DND-41 (cell line): ENCODE measurements at regions not wholly inside any gene's neighbourhood (a gene's known extent, or its start where the extent isn't known, plus 50 kb on each side); places are given as distances from the start of the nearest gene placed in this dataset.

Source experiments
- ATAC-seq: fragments of 200-7000 bp; cut with Tn5 transposase; 3 replicates; pipeline ENCODE4 v1.9.1; 2021; ENCODE audit warnings: low read depth; ENCODE audit not compliant: insufficient read depth
- DNase-seq: peaks from one replicate; pipeline ENCODE4 v3.0.0-alpha.2; 2020
- H2AFZ ChIP-seq: 2 replicates; pipeline ENCODE4 v1.6.0; 2012; ENCODE audit warnings: low read depth, low read length
- H3K27ac ChIP-seq: 2 replicates; pipeline ENCODE4 v1.5.1; 2012; ENCODE audit warnings: low read length, inconsistent platforms
- H3K27me3 ChIP-seq: fragments of 200-600 bp; sonication (generic); 2 replicates; pipeline ENCODE4 v1.6.0; 2012; ENCODE audit warnings: low read length, mild to moderate bottlenecking, inconsistent platforms; ENCODE audit not compliant: insufficient read depth, poor library complexity
- H3K36me3 ChIP-seq: 2 replicates; pipeline ENCODE4 v1.5.1; 2012; ENCODE audit warnings: low read length, inconsistent platforms; ENCODE audit not compliant: insufficient read depth
- H3K4me1 ChIP-seq: 2 replicates; pipeline ENCODE4 v1.5.1; 2012; ENCODE audit warnings: mild to moderate bottlenecking, low read length; ENCODE audit not compliant: insufficient read depth
- H3K4me2 ChIP-seq: 2 replicates; pipeline ENCODE4 v1.6.0; 2012; ENCODE audit warnings: mild to moderate bottlenecking, moderate library complexity, low read length, inconsistent platforms; ENCODE audit not compliant: insufficient read depth
- H3K4me3 ChIP-seq, 2 experiments: fragments of 200-600 bp in 1 of 2; shearing (Covaris generic) in 1 of 2; 2 replicates each; pipeline ENCODE4 v1.5.1; 2012 to 2016; ENCODE audit warnings: inconsistent platforms in 2 of 2, low read length in 2 of 2, mild to moderate bottlenecking in 2 of 2, low read depth in 1 of 2, moderate library complexity in 1 of 2
- H3K79me2 ChIP-seq: 2 replicates; pipeline ENCODE4 v1.6.0; 2012; ENCODE audit warnings: low read length, inconsistent platforms; ENCODE audit not compliant: insufficient read depth
- H3K9ac ChIP-seq: 2 replicates; pipeline ENCODE4 v1.6.0; 2012; ENCODE audit warnings: low read depth, mild to moderate bottlenecking, inconsistent platforms, low read length, moderate library complexity
- H3K9me3 ChIP-seq: 2 replicates; pipeline ENCODE4 v1.5.1; 2012; ENCODE audit warnings: low read length, moderate library complexity, mild to moderate bottlenecking, inconsistent platforms; ENCODE audit not compliant: insufficient read depth, severe bottlenecking
- H4K20me1 ChIP-seq: 2 replicates; pipeline ENCODE4 v1.6.0; 2012; ENCODE audit warnings: low read length; ENCODE audit not compliant: insufficient read depth
- EZH2 ChIP-seq: IDR thresholded peaks from 3 replicates; pipeline ENCODE4 v1.6.1; 2012; ENCODE audit warnings: borderline replicate concordance, low read depth, mild to moderate bottlenecking, moderate library complexity, low read length, inconsistent platforms; ENCODE audit not compliant: severe bottlenecking
- TF ChIP-seq, protein P1 (sequence below): IDR thresholded peaks from 2 replicates; pipeline ENCODE4 v1.5.1; 2012; ENCODE audit warnings: borderline replicate concordance, low read length, moderate library complexity, mild to moderate bottlenecking; ENCODE audit not compliant: poor library complexity, severe bottlenecking; ENCODE audit errors: extremely low read depth

GRCh38 chr2:239559417-239560261 lies 158.8 kb upstream of the HDAC4 start:
- Histone ChIP-seq H3K4me3 (no peak overlapping the region), H3K4me1 (peaks cover 55% of the 10 kb centered on the region), H3K27me3 (no peaks in the 10 kb centered on the region), H2AFZ (0 out of 2 replicates have a peak overlapping the region, but pooled peaks have one; percentile 12), H3K9ac (peak overlapping the region; percentile 61; the same call in 1 of the 2 replicates), H4K20me1 (no peaks in the 10 kb centered on the region), H3K27ac (peak overlapping the region; percentile 96), H3K36me3 (peaks cover 4% of the 10 kb centered on the region; the same call in 1 of the 2 replicates), H3K79me2 (peaks cover 8% of the 10 kb centered on the region), H3K9me3 (no peaks in the 10 kb centered on the region), H3K4me2 (no peak overlapping the region)
- TF ChIP-seq EZH2, result no peak
- TF ChIP-seq, protein P1, sequence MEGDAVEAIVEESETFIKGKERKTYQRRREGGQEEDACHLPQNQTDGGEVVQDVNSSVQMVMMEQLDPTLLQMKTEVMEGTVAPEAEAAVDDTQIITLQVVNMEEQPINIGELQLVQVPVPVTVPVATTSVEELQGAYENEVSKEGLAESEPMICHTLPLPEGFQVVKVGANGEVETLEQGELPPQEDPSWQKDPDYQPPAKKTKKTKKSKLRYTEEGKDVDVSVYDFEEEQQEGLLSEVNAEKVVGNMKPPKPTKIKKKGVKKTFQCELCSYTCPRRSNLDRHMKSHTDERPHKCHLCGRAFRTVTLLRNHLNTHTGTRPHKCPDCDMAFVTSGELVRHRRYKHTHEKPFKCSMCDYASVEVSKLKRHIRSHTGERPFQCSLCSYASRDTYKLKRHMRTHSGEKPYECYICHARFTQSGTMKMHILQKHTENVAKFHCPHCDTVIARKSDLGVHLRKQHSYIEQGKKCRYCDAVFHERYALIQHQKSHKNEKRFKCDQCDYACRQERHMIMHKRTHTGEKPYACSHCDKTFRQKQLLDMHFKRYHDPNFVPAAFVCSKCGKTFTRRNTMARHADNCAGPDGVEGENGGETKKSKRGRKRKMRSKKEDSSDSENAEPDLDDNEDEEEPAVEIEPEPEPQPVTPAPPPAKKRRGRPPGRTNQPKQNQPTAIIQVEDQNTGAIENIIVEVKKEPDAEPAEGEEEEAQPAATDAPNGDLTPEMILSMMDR, result no peak
- DNase-seq (no peak), ATAC-seq (no peak)

- Histone ChIP-seq H3K36me3 (peaks cover 4% of the 10 kb centered on the region; the same call in 1 of the 2 replicates), H3K4me1 (peaks cover 64% of the 10 kb centered on the region), H3K9me3 (no peaks in the 10 kb centered on the region), H2AFZ (0 out of 2 replicates have a peak overlapping the region, but pooled peaks have one; percentile 12), H3K4me3 (no peak overlapping the region), H3K4me2 (no peak overlapping the region), H3K27ac (peak overlapping the region; percentile 96), H4K20me1 (no peaks in the 10 kb centered on the region), H3K27me3 (no peaks in the 10 kb centered on the region), H3K79me2 (peaks cover 8% of the 10 kb centered on the region), H3K9ac (peak overlapping the region; percentile 61)
- no peak for ATAC-seq
- no peak for DNase-seq
- TF ChIP-seq EZH2, result no peak
- TF ChIP-seq, protein P1, result no peak
Measured at GRCh38 chr2:239558661-239559060, 157.8 kb upstream of the HDAC4 start.

DNA sequence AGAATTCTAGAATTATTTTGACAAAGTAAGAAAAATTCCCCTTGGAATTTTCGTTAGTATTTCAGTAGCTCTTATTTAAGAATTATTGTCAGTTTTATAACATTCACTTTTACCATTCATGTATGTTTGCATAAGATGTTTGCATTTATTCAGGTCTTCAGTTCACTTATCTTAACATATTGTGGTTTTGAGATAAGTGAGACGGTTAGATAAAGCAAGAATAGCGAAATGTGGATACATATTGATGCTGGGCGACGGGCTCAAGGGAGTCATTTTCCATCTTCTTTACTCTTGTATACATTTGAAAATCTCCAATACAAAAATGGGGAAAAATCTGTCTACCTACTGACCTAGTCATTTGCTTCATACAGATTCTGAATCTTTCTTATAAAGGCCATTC lies 156.7 kb upstream of the HDAC4 start:
- DNase-seq (no peak), ATAC-seq (no peak)
- Histone ChIP-seq H2AFZ (no peak overlapping the region), H3K27me3 (no peaks in the 10 kb centered on the region), H3K9ac (peak overlapping the region; percentile 61), H3K27ac (peak overlapping the region; percentile 96), H3K36me3 (peaks cover 4% of the 10 kb centered on the region; the same call in 1 of the 2 replicates), H3K79me2 (peaks cover 12% of the 10 kb centered on the region), H3K9me3 (no peaks in the 10 kb centered on the region), H4K20me1 (no peaks in the 10 kb centered on the region), H3K4me2 (no peak overlapping the region), H3K4me1 (peaks cover 76% of the 10 kb centered on the region), H3K4me3 (no peak overlapping the region)
- TF ChIP-seq EZH2, result no peak
- TF ChIP-seq, protein P1, result no peak
